MM.1S (cell line): ENCODE measurements at regions not wholly inside any gene's neighbourhood (a gene's known extent, or its start where the extent isn't known, plus 50 kb on each side); places are given as distances from the start of the nearest gene placed in this dataset.

Experiments
- DNase-seq: peaks from one replicate; pipeline ENCODE4 v3.0.0-alpha.2; 2015
- H2AFZ ChIP-seq: fragments of 300-600 bp; sonication (generic); 2 replicates; pipeline ENCODE4 v1.6.0; 2016; ENCODE audit warnings: antibody characterized with exemption, low read length
- H3F3A ChIP-seq: fragments of 300-600 bp; sonication (generic); 2 replicates; pipeline ENCODE4 v1.6.1; 2016; ENCODE audit warnings: mild to moderate bottlenecking, antibody characterized with exemption, low read length, moderate library complexity, mixed read lengths; ENCODE audit not compliant: insufficient read depth
- H3K27ac ChIP-seq: fragments of 300-600 bp; sonication (generic); 2 replicates; pipeline ENCODE4 v1.5.1; 2016; ENCODE audit warnings: mild to moderate bottlenecking, low read length
- H3K27me3 ChIP-seq: fragments of 300-600 bp; sonication (generic); replicated peaks from 2 replicates; pipeline ENCODE4 v1.6.0; 2016; ENCODE audit warnings: low read length; ENCODE audit not compliant: insufficient read depth
- H3K36me3 ChIP-seq: fragments of 300-600 bp; sonication (generic); replicated peaks from 2 replicates; pipeline ENCODE4 v1.6.1; 2016; ENCODE audit warnings: mild to moderate bottlenecking, low read length, mixed read lengths; ENCODE audit not compliant: insufficient read depth
- H3K4me1 ChIP-seq: fragments of 300-600 bp; sonication (generic); 2 replicates; pipeline ENCODE4 v1.6.1; 2016; ENCODE audit warnings: low read length, mixed read lengths
- H3K4me2 ChIP-seq: fragments of 300-600 bp; sonication (generic); 2 replicates; pipeline ENCODE4 v1.6.0; 2016; ENCODE audit warnings: low read depth, low read length
- H3K4me3 ChIP-seq: fragments of 300-600 bp; sonication (generic); 2 replicates; pipeline ENCODE4 v1.5.1; 2016; ENCODE audit warnings: low read length, mixed read lengths
- H3K79me2 ChIP-seq: fragments of 300-600 bp; sonication (generic); 2 replicates; pipeline ENCODE4 v1.6.1; 2016; ENCODE audit warnings: mixed run types, low read length, mixed read lengths
- H3K9ac ChIP-seq: fragments of 300-600 bp; sonication (generic); 2 replicates; pipeline ENCODE4 v1.6.1; 2016; ENCODE audit warnings: low read length, mixed read lengths
- H3K9me2 ChIP-seq: fragments of 300-600 bp; sonication (generic); replicated peaks from 2 replicates; pipeline ENCODE4 v1.6.1; 2016; ENCODE audit warnings: mild to moderate bottlenecking, low read length, mixed read lengths; ENCODE audit not compliant: insufficient read depth
- H3K9me3 ChIP-seq: fragments of 300-600 bp; sonication (generic); replicated peaks from 2 replicates; pipeline ENCODE4 v1.6.1; 2016; ENCODE audit warnings: mild to moderate bottlenecking, low read length, mixed read lengths; ENCODE audit not compliant: insufficient read depth
- H4K20me1 ChIP-seq: fragments of 300-600 bp; sonication (generic); 2 replicates; pipeline ENCODE4 v1.6.1; 2016; ENCODE audit warnings: mild to moderate bottlenecking, low read length, moderate library complexity, mixed read lengths; ENCODE audit not compliant: insufficient read depth
- CTCF ChIP-seq: fragments of 300-600 bp; sonication (generic); IDR thresholded peaks from 2 replicates; pipeline ENCODE4 v1.5.1; 2016; ENCODE audit warnings: antibody characterized with exemption, low read length, mixed read lengths
- EZH2 ChIP-seq: fragments of 300-600 bp; sonication (generic); optimal IDR thresholded peaks from 2 replicates; pipeline ENCODE3; 2017; ENCODE audit warnings: low read depth, mild to moderate bottlenecking, antibody characterized with exemption, low read length, mixed read lengths
- EZH2phosphoT487 ChIP-seq: fragments of 300-600 bp; sonication (generic); IDR thresholded peaks from 2 replicates; pipeline ENCODE4 v1.6.1; 2018; ENCODE audit warnings: antibody characterized with exemption, low read length

GRCh38 chr3:152641198-152641597 lies 193.7 kb upstream of the P2RY1 start:
- Histone ChIP-seq H3K79me2 (no peaks in the 10 kb centered on the region), H3K9ac (no peak overlapping the region), H3K27me3 (no peaks in the 10 kb centered on the region), H2AFZ (no peak overlapping the region), H3K4me1 (no peaks in the 10 kb centered on the region), H3K4me3 (no peak overlapping the region), H3K36me3 (no peaks in the 10 kb centered on the region), H3K9me2 (no peaks in the 10 kb centered on the region), H3K9me3 (no peaks in the 10 kb centered on the region), H4K20me1 (no peaks in the 10 kb centered on the region), H3K27ac (no peak overlapping the region), H3F3A (no peaks in the 10 kb centered on the region), H3K4me2 (no peak overlapping the region)
- DNase-seq = no peak
- TF ChIP-seq EZH2phosphoT487 (no peak), CTCF (no peak), EZH2 (no peak)

GRCh38 chr3:152642658-152643057 lies 192.3 kb upstream of the P2RY1 start:
- no peak for DNase-seq
- H3K9me3 ChIP-seq = no peaks in the 10 kb centered on the region
- no peak overlapping the region for H3K9ac ChIP-seq
- H3K4me2 ChIP-seq = no peak overlapping the region
- H2AFZ ChIP-seq = no peak overlapping the region
- no peak for TF ChIP-seq EZH2phosphoT487
- no peak for TF ChIP-seq CTCF
- TF ChIP-seq EZH2 = no peak
- H3K27ac ChIP-seq = no peak overlapping the region
- no peaks in the 10 kb centered on the region for H3K27me3 ChIP-seq
- H3K4me1 ChIP-seq = no peaks in the 10 kb centered on the region
- no peaks in the 10 kb centered on the region for H3F3A ChIP-seq
- no peaks in the 10 kb centered on the region for H3K9me2 ChIP-seq
- H3K79me2 ChIP-seq = no peaks in the 10 kb centered on the region
- no peak overlapping the region for H3K4me3 ChIP-seq
- H3K36me3 ChIP-seq = no peaks in the 10 kb centered on the region
- no peaks in the 10 kb centered on the region for H4K20me1 ChIP-seq

DNA sequence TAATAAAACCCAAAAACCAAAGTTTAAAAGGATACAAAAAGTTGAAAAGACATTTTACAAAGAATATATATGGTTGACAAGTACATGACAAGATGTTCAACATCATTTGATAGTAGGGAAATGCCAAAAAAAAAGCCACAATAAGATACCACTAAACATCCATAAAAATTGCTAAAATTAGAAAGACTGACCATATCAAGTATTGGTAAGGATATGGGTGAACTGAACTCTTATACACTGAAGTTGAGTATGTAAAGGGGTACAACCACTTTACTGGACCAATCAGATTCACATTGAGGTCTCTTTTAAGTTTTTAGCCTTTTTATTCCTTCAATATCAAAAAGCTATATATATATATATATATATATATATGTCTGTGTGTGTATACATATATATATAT lies 190.5 kb upstream of the P2RY1 start:
- no peaks in the 10 kb centered on the region for H3K9me2 ChIP-seq
- H3K4me1 ChIP-seq = no peaks in the 10 kb centered on the region
- no peaks in the 10 kb centered on the region for H3K36me3 ChIP-seq
- H3K27ac ChIP-seq = no peak overlapping the region
- TF ChIP-seq EZH2 = no peak
- no peak for TF ChIP-seq CTCF
- TF ChIP-seq EZH2phosphoT487 = no peak
- no peaks in the 10 kb centered on the region for H3K27me3 ChIP-seq
- H2AFZ ChIP-seq = no peak overlapping the region
- no peaks in the 10 kb centered on the region for H3K9me3 ChIP-seq
- DNase-seq = no peak
- no peak overlapping the region for H3K9ac ChIP-seq
- H3K4me3 ChIP-seq = no peak overlapping the region
- no peaks in the 10 kb centered on the region for H3F3A ChIP-seq
- no peak overlapping the region for H3K4me2 ChIP-seq
- no peaks in the 10 kb centered on the region for H3K79me2 ChIP-seq
- no peaks in the 10 kb centered on the region for H4K20me1 ChIP-seq

GRCh38 chr3:152646004-152646403 lies 188.9 kb upstream of the P2RY1 start:
- H3F3A ChIP-seq = no peaks in the 10 kb centered on the region
- TF ChIP-seq EZH2phosphoT487 (no peak), CTCF (no peak), EZH2 (no peak)
- H4K20me1 ChIP-seq = no peaks in the 10 kb centered on the region
- no peaks in the 10 kb centered on the region for H3K27me3 ChIP-seq
- H3K36me3 ChIP-seq = no peaks in the 10 kb centered on the region
- H3K79me2 ChIP-seq = no peaks in the 10 kb centered on the region
- DNase-seq = no peak
- no peak overlapping the region for H3K4me3 ChIP-seq
- no peaks in the 10 kb centered on the region for H3K4me1 ChIP-seq
- no peak overlapping the region for H3K9ac ChIP-seq
- no peaks in the 10 kb centered on the region for H3K9me3 ChIP-seq
- no peak overlapping the region for H3K4me2 ChIP-seq
- no peak overlapping the region for H3K27ac ChIP-seq
- H3K9me2 ChIP-seq = no peaks in the 10 kb centered on the region
- H2AFZ ChIP-seq = no peak overlapping the region
